Femur (tissue), 1 donor: ENCODE measurements at regions not wholly inside any gene's neighbourhood (a gene's known extent, or its start where the extent isn't known, plus 50 kb on each side); places are given as distances from the start of the nearest gene placed in this dataset.
"Not testable (repeated sequence)": the region's sequence is repeated elsewhere in the genome, so short reads cannot be mapped to it uniquely, and the experiment has no call there.

Experiments
- DNase-seq: peaks from one replicate; pipeline ENCODE4 v3.0.0-alpha.2; 2017

DNA sequence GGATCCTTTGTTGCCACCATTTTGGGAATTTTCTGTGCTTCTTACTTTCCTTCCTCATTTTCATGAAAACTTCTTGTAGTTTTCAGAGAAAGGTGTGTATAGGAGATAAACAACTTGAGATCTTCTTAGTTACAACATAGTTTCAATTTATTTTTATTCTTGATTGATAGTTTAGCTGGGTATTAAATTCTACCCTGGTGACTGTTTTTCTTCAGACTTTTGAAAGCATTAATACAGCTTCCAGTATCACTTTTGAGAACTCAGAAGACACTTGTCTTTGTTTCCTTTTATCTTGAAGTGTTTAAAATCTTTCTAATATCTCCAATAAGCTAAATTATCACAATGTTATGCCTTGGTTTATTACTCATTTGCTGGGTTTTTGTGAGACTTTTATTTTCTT, 167.5 kb upstream of the DPP10 start:
- DNase-seq, result no peak

- no peak for DNase-seq
Observed at GRCh38 chr2:114281188-114281587, 161.3 kb upstream of the DPP10 start.

GRCh38 chr2:114283774-114284173, 158.7 kb upstream of the DPP10 start:
- DNase-seq, result no peak

GRCh38 chr2:114286438-114286837, 156.0 kb upstream of the DPP10 start:
- no peak for DNase-seq

DNA sequence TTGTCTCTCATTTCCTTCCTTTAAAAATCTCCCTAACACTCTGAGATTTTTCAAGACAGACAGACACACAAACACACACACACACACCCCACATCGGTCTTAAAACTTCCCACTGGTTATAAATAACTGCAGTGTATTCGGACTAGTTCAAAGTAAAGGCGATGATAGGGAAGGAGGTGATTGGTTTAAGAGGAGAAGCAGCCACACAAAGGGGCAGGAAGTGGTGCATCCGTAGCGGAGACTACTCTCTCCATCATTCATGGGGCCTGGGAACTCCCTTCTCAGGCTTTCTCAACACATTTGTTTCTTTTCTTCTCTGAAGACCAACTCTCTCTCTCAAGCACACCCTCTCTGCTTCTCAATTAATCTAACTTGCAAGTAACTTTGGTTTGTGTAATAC, 149.1 kb upstream of the DPP10 start:
- DNase-seq, result no peak

DNA sequence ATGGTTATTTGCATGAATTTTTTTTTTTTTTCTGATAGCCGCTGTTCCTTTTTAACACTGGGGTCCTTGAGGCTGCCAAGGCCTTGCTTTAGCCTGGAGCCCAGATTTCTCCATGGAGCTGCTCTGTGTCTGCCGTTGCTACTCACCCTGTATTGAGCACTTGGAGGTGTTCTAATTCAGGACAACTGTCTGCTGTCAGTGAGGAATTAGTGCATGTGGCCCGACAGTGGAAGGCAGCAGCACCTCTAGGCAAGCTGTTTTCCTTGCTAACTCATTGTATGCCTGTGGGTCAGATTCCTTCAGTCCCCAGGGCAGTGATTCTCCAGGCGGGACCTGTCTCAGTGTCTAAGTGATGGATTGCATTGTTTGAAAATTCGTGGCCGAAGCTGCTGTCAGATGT, 147.7 kb upstream of the DPP10 start:
- DNase-seq, result no peak

DNA sequence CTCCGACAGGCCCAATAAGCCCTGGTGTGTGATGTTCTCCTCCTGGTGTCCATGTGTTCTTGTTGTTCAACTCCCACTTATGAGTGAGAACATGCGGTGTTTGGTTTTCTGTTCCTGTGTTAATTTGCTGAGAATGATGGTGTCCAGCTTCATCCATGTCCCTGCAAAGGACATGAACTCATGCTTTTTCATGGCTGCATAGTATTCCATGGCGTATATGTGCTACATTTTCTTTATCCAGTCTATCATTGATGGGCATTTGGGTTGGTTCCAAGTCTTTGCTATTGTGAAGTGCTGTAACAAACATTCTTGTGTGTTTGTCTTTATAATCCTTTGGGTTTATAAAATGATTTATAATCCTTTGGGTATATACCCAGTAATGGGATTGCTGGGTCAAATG, 142.1 kb upstream of the DPP10 start:
- DNase-seq, result not testable (repeated sequence)

DNA sequence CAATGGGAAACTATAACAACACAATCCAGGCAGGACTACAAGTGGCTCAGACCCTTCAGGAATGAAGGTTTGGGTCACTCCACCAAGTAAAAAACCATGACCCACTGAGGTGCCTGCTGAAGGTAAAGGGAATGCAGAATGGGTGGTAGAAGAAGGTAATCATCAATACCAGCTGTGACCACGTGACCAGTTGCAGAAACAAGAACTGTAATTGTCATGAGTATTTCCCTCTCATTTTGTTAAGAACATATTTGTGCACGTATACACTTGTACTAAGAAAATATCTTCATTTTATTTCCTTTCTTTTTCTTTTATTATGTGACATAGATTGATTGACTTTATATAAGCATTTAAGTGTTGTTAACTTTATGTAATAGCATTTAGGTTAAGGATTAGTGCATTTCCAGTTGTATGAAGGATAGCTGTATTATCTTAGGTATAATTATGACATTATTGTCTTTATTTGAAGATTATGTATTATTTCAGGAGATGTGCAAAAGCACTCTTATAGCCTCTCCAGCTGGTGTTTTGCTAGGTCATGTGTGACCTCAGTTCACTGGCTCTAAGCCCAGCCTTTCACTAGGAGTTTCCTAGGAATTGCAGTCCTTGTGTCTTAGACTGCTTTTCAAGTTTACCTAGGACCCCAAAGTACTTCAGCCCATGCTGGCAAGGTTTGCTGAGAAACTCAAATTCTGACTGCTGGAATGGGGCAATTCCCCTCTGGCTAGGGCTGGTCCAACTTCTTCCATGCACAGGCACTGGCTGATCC, 125.7 kb upstream of the DPP10 start:
- DNase-seq, result peak; percentile 21

GRCh38 chr2:114330594-114330993, 111.8 kb upstream of the DPP10 start:
- no peak for DNase-seq

DNA sequence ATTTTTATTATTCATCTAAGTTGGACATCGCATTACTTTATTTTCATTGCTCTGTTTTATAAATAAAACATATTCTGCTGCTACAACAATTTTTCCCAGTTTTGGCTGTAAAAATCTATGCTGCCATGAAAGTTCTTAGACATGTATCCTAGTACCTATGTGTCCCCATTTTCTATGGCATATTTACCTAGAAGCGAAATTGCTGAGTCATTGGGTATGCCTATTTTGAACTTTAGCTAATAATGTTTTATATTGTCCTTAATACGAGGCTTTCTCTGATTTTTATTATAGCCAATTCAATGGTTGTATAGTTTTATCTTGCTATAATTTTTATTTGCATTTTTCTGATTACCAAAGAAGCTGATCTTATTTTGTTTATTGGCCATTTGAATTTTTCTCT, 110.5 kb upstream of the DPP10 start:
- DNase-seq, result no peak

DNA sequence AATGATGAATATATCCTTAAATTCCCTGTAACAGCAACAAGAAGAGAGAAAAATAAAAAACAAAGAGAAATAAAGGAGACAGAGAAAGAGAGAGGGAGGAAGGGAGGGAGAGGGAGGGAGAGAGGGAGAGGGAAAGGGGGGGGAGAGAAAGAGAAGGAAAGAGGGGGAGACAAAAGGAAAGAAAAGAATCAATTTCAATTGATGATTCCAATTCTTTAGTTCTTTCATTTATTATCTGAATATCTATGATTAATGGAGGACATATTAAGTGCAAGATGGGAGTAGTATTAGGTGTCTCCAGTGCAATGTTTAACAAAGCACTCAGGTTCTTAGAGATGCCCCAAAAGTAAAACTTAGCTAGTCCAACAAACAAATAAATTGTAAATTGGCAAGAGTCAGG, 97.2 kb upstream of the DPP10 start:
- no peak for DNase-seq

DNA sequence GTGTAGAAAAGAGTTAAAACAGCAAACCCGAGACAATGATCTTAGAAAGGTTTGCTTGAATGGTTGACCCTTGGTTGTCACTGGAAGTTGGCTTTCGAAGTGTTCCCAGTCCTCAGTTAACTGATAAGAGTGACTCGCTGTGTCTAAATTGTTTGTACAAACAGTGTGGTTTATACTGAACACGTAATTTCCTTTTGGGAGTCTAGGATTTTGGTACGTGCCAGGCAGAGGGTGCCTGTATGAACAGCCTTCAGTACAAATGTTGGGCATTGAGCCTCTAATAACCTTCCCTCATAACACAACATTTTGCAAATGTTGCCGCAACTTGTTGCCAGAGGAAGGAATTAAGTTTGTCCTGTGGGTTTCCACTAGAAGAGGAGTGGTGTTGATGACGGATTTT, 95.8 kb upstream of the DPP10 start:
- DNase-seq, result no peak

GRCh38 chr2:114350186-114350725, 92.2 kb upstream of the DPP10 start:
- DNase-seq, result no peak

- DNase-seq, result no peak
Observed at GRCh38 chr2:114352988-114353387, 89.5 kb upstream of the DPP10 start.

GRCh38 chr2:114354199-114354598, 88.2 kb upstream of the DPP10 start:
- DNase-seq, result no peak

GRCh38 chr2:114368705-114369104, 73.7 kb upstream of the DPP10 start:
- DNase-seq, result no peak

DNA sequence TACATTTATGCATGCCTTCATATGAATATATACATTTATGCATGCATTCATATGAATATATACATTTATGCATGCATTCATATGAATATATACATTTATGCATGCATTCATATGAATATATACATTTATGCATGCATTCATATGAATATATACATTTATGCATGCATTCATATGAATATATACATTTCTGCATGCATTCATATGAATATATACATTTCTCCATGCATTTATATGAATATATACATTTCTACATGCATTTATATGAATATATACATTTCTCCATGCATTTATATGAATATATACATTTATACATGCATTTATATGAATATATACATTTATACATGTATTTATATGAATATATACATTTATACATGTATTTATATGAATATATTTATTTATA, 70.7 kb upstream of the DPP10 start:
- not testable (repeated sequence) for DNase-seq

- no peak for DNase-seq
Observed at GRCh38 chr2:114373591-114373990, 68.8 kb upstream of the DPP10 start.

GRCh38 chr2:114384441-114384840, 58.0 kb upstream of the DPP10 start:
- DNase-seq, result no peak

GRCh38 chr2:114389021-114389420, 53.4 kb upstream of the DPP10 start:
- DNase-seq, result no peak
